Endothelial cell (in vitro differentiated cells): ENCODE measurements at regions not wholly inside any gene's neighbourhood (a gene's known extent, or its start where the extent isn't known, plus 50 kb on each side); places are given as distances from the start of the nearest gene placed in this dataset.

Source experiments
- DNase-seq: peaks from one replicate; pipeline ENCODE4 v3.0.0; 2021; ENCODE audit warnings: low spot score
- H3K27ac Mint-ChIP-seq: one replicate; pipeline ENCODE4 v1.8.0; 2021; ENCODE audit warnings: mixed read lengths, inconsistent platforms; ENCODE audit not compliant: unreplicated experiment
- H3K27me3 Mint-ChIP-seq: one replicate; pipeline ENCODE4 v1.8.0; 2021; ENCODE audit warnings: mild to moderate bottlenecking, moderate library complexity, mixed read lengths, inconsistent platforms; ENCODE audit not compliant: unreplicated experiment
- H3K36me3 Mint-ChIP-seq: one replicate; pipeline ENCODE4 v1.8.0; 2021; ENCODE audit warnings: mild to moderate bottlenecking, low read depth, mixed read lengths, inconsistent platforms; ENCODE audit not compliant: unreplicated experiment
- H3K4me1 Mint-ChIP-seq: one replicate; pipeline ENCODE4 v1.8.0; 2021; ENCODE audit warnings: mild to moderate bottlenecking, mixed read lengths, inconsistent platforms; ENCODE audit not compliant: unreplicated experiment
- H3K4me3 Mint-ChIP-seq: one replicate; pipeline ENCODE4 v1.8.0; 2021; ENCODE audit warnings: mild to moderate bottlenecking, mixed read lengths, inconsistent platforms; ENCODE audit not compliant: unreplicated experiment
- H3K9me3 Mint-ChIP-seq: one replicate; pipeline ENCODE4 v1.8.0; 2021; ENCODE audit warnings: mixed read lengths, inconsistent platforms; ENCODE audit not compliant: unreplicated experiment
- CTCF ChIP-seq: fragments of 200-600 bp; sonication (generic); IDR thresholded peaks from one replicate; pipeline ENCODE4 v1.5.0; 2021; ENCODE audit warnings: antibody characterized with exemption; ENCODE audit not compliant: unreplicated experiment

- Mint-ChIP-seq H3K9me3 (no peaks in the 10 kb centered on the region), H3K4me1 (peaks cover 4% of the 10 kb centered on the region), H3K27ac (no peak overlapping the region), H3K36me3 (no peaks in the 10 kb centered on the region), H3K4me3 (no peak overlapping the region), H3K27me3 (no peaks in the 10 kb centered on the region)
- TF ChIP-seq CTCF, result no peak
- no peak for DNase-seq
These were observed 256.9 kb upstream of the LRRC3B start for GRCh38 chr3:26365706-26366105.

- H3K4me1 Mint-ChIP-seq, result peaks cover 4% of the 10 kb centered on the region
- no peak for DNase-seq
These were observed 254.3 kb upstream of the LRRC3B start for GRCh38 chr3:26368312-26368711.

GRCh38 chr3:26369133-26369532 lies 253.4 kb upstream of the LRRC3B start:
- H3K36me3 Mint-ChIP-seq, result no peaks in the 10 kb centered on the region
- no peak for DNase-seq

More at GRCh38 chr3:26368312-26368711, 254.3 kb upstream of the LRRC3B start:
- Mint-ChIP-seq H3K27ac (no peak overlapping the region), H3K36me3 (no peaks in the 10 kb centered on the region), H3K4me3 (no peak overlapping the region), H3K9me3 (no peaks in the 10 kb centered on the region), H3K27me3 (no peaks in the 10 kb centered on the region)
- TF ChIP-seq CTCF, result no peak

GRCh38 chr3:26375843-26376530 lies 246.6 kb upstream of the LRRC3B start:
- Mint-ChIP-seq H3K4me3 (no peak overlapping the region), H3K4me1 (no peaks in the 10 kb centered on the region), H3K27me3 (no peaks in the 10 kb centered on the region), H3K36me3 (no peaks in the 10 kb centered on the region), H3K27ac (no peak overlapping the region), H3K9me3 (no peaks in the 10 kb centered on the region)
- no peak for TF ChIP-seq CTCF
- no peak for DNase-seq

More at GRCh38 chr3:26369133-26369532, 253.4 kb upstream of the LRRC3B start:
- TF ChIP-seq CTCF, result no peak
- Mint-ChIP-seq H3K9me3 (no peaks in the 10 kb centered on the region), H3K4me3 (no peak overlapping the region), H3K27ac (no peak overlapping the region), H3K4me1 (peaks cover 4% of the 10 kb centered on the region), H3K27me3 (no peaks in the 10 kb centered on the region)

GRCh38 chr3:26381411-26381810 lies 241.2 kb upstream of the LRRC3B start:
- TF ChIP-seq CTCF, result no peak
- Mint-ChIP-seq H3K36me3 (no peaks in the 10 kb centered on the region), H3K4me3 (no peak overlapping the region), H3K27ac (no peak overlapping the region), H3K27me3 (no peaks in the 10 kb centered on the region), H3K9me3 (no peaks in the 10 kb centered on the region), H3K4me1 (peaks cover 3% of the 10 kb centered on the region)
- DNase-seq, result no peak
